ENCODE measurements at regions not wholly inside any gene's neighbourhood (a gene's known extent, or its start where the extent isn't known, plus 50 kb on each side); places are given as distances from the start of the nearest gene placed in this dataset.
"Not testable (repeated sequence)": the region's sequence is repeated elsewhere in the genome, so short reads cannot be mapped to it uniquely, and the experiment has no call there.

GRCh38 chr14:85172290-85172689 lies 357.7 kb upstream of the FLRT2 start:
- DNase-seq = no peak

GRCh38 chr14:85172889-85173477 lies 357.0 kb upstream of the FLRT2 start:
- DNase-seq = no peak

GRCh38 chr14:85175556-85175955 lies 354.4 kb upstream of the FLRT2 start:
- DNase-seq = no peak

GRCh38 chr14:85178864-85179263 lies 351.1 kb upstream of the FLRT2 start:
- DNase-seq = no peak

- DNase-seq = no peak
Measured at GRCh38 chr14:85180876-85181275, 349.1 kb upstream of the FLRT2 start.

GRCh38 chr14:85182282-85182681 lies 347.7 kb upstream of the FLRT2 start:
- DNase-seq = no peak

- DNase-seq = no peak
Measured at GRCh38 chr14:85186082-85186481, 343.9 kb upstream of the FLRT2 start.

GRCh38 chr14:85187521-85187920 lies 342.4 kb upstream of the FLRT2 start:
- DNase-seq = no peak

GRCh38 chr14:85188836-85189235 lies 341.1 kb upstream of the FLRT2 start:
- no peak for DNase-seq

- not testable (repeated sequence) for DNase-seq
Measured at GRCh38 chr14:85189253-85189652, 340.7 kb upstream of the FLRT2 start.

GRCh38 chr14:85190251-85190650 lies 339.7 kb upstream of the FLRT2 start:
- no peak for DNase-seq

- no peak for DNase-seq
Measured at GRCh38 chr14:85191986-85192385, 338.0 kb upstream of the FLRT2 start.

- no peak for DNase-seq
Measured at GRCh38 chr14:85195872-85196477, 334.0 kb upstream of the FLRT2 start.

- DNase-seq = no peak
Measured at GRCh38 chr14:85198001-85198400, 331.9 kb upstream of the FLRT2 start.

- no peak for DNase-seq
Measured at GRCh38 chr14:85205875-85206274, 324.1 kb upstream of the FLRT2 start.

GRCh38 chr14:85214471-85214870 lies 315.5 kb upstream of the FLRT2 start:
- no peak for DNase-seq

GRCh38 chr14:85217412-85217811 lies 312.5 kb upstream of the FLRT2 start:
- no peak for DNase-seq

- DNase-seq = no peak
Measured at GRCh38 chr14:85218982-85219381, 311.0 kb upstream of the FLRT2 start.

GRCh38 chr14:85221832-85222231 lies 308.1 kb upstream of the FLRT2 start:
- no peak for DNase-seq

- no peak for DNase-seq
Measured at GRCh38 chr14:85222341-85222740, 307.6 kb upstream of the FLRT2 start.

- no peak for DNase-seq
Measured at GRCh38 chr14:85223667-85224066, 306.3 kb upstream of the FLRT2 start.

GRCh38 chr14:85224241-85224640 lies 305.7 kb upstream of the FLRT2 start:
- no peak for DNase-seq

- no peak for DNase-seq
Measured at GRCh38 chr14:85233756-85234155, 296.2 kb upstream of the FLRT2 start.

- no peak for DNase-seq
Measured at GRCh38 chr14:85234156-85235025, 295.6 kb upstream of the FLRT2 start.
